ENCODE measurements at regions not wholly inside any gene's neighbourhood (a gene's known extent, or its start where the extent isn't known, plus 50 kb on each side); places are given as distances from the start of the nearest gene placed in this dataset.

GRCh38 chr9:115988701-115989100 lies 164.9 kb upstream of the PAPPA start:
- DNase-seq (ENCODE audit: low spot score) = no peak

- no peak for DNase-seq (ENCODE audit: low spot score)
These were observed 163.8 kb upstream of the PAPPA start for GRCh38 chr9:115989831-115990230.

GRCh38 chr9:115992834-115993233 lies 160.8 kb upstream of the PAPPA start:
- DNase-seq (ENCODE audit: low spot score) = no peak

GRCh38 chr9:115997923-115998322 lies 155.7 kb upstream of the PAPPA start:
- DNase-seq (ENCODE audit: low spot score) = no peak

GRCh38 chr9:115998666-115999065 lies 154.9 kb upstream of the PAPPA start:
- no peak for DNase-seq (ENCODE audit: low spot score)

- DNase-seq (ENCODE audit: low spot score) = no peak
These were observed 154.1 kb upstream of the PAPPA start for GRCh38 chr9:115999498-115999897.

- DNase-seq (ENCODE audit: low spot score) = peak; percentile 57
These were observed 152.8 kb upstream of the PAPPA start for GRCh38 chr9:116000748-116001329.

GRCh38 chr9:116002181-116002580 lies 151.4 kb upstream of the PAPPA start:
- DNase-seq (ENCODE audit: low spot score) = no peak

GRCh38 chr9:116002624-116003023 lies 151.0 kb upstream of the PAPPA start:
- DNase-seq (ENCODE audit: low spot score) = no peak

- DNase-seq (ENCODE audit: low spot score) = no peak
These were observed 150.2 kb upstream of the PAPPA start for GRCh38 chr9:116003397-116003796.

GRCh38 chr9:116005205-116005604 lies 148.4 kb upstream of the PAPPA start:
- no peak for DNase-seq (ENCODE audit: low spot score)

- DNase-seq (ENCODE audit: low spot score) = no peak
These were observed 145.8 kb upstream of the PAPPA start for GRCh38 chr9:116007824-116008223.

GRCh38 chr9:116008278-116008677 lies 145.3 kb upstream of the PAPPA start:
- DNase-seq (ENCODE audit: low spot score) = no peak

- no peak for DNase-seq (ENCODE audit: low spot score)
These were observed 144.2 kb upstream of the PAPPA start for GRCh38 chr9:116009420-116009819.

GRCh38 chr9:116015855-116016254 lies 137.7 kb upstream of the PAPPA start:
- no peak for DNase-seq (ENCODE audit: low spot score)

GRCh38 chr9:116020146-116020545 lies 133.4 kb upstream of the PAPPA start:
- DNase-seq (ENCODE audit: low spot score) = no peak

GRCh38 chr9:116020801-116021200 lies 132.8 kb upstream of the PAPPA start:
- no peak for DNase-seq (ENCODE audit: low spot score)

GRCh38 chr9:116027096-116027495 lies 126.5 kb upstream of the PAPPA start:
- DNase-seq (ENCODE audit: low spot score) = peak; percentile 20

- no peak for DNase-seq (ENCODE audit: low spot score)
These were observed 126.1 kb upstream of the PAPPA start for GRCh38 chr9:116027511-116027910.

GRCh38 chr9:116027951-116028350 lies 125.6 kb upstream of the PAPPA start:
- no peak for DNase-seq (ENCODE audit: low spot score)

GRCh38 chr9:116030517-116030916 lies 123.1 kb upstream of the PAPPA start:
- DNase-seq (ENCODE audit: low spot score) = no peak

GRCh38 chr9:116032683-116033440 lies 120.7 kb upstream of the PAPPA start:
- DNase-seq (ENCODE audit: low spot score) = no peak

- no peak for DNase-seq (ENCODE audit: low spot score)
These were observed 114.3 kb upstream of the PAPPA start for GRCh38 chr9:116039312-116039711.

GRCh38 chr9:116039893-116040292 lies 113.7 kb upstream of the PAPPA start:
- no peak for DNase-seq (ENCODE audit: low spot score)

All from iPS-NIHi11 (cell line).